OCI-LY1 (cell line): ENCODE measurements at regions not wholly inside any gene's neighbourhood (a gene's known extent, or its start where the extent isn't known, plus 50 kb on each side); places are given as distances from the start of the nearest gene placed in this dataset.
"Not testable (repeated sequence)": the region's sequence is repeated elsewhere in the genome, so short reads cannot be mapped to it uniquely, and the experiment has no call there.

ENCODE experiments used
- H2AFZ ChIP-seq: fragments of 200-600 bp; sonication (generic), shearing (Covaris generic); 2 replicates; pipeline ENCODE4 v1.6.0; 2014; ENCODE audit warnings: antibody characterized with exemption, mild to moderate bottlenecking, low read length
- H3F3A ChIP-seq: fragments of 200-600 bp; sonication (generic), shearing (Covaris generic); 2 replicates; pipeline ENCODE4 v1.6.0; 2014; ENCODE audit warnings: mild to moderate bottlenecking, antibody characterized with exemption, low read length, moderate library complexity; ENCODE audit not compliant: insufficient read depth
- H3K27ac ChIP-seq: fragments of 200-600 bp; sonication (generic); 2 replicates; pipeline ENCODE4 v1.5.1; 2014; ENCODE audit warnings: low read length, mixed run types, mild to moderate bottlenecking, low read depth; ENCODE audit not compliant: poor library complexity, severe bottlenecking
- H3K27me3 ChIP-seq: fragments of 200-600 bp; sonication (generic); 2 replicates; pipeline ENCODE4 v1.6.0; 2014; ENCODE audit warnings: antibody characterized with exemption, mild to moderate bottlenecking, low read length, moderate library complexity; ENCODE audit not compliant: insufficient read depth
- H3K36me3 ChIP-seq: fragments of 200-600 bp; sonication (generic); 2 replicates; pipeline ENCODE4 v1.6.1; 2014; ENCODE audit warnings: mild to moderate bottlenecking, antibody characterized with exemption, low read length, moderate library complexity, mixed read lengths; ENCODE audit not compliant: insufficient read depth
- H3K4me1 ChIP-seq: fragments of 200-600 bp; sonication (generic); 2 replicates; pipeline ENCODE4 v1.5.1; 2014; ENCODE audit warnings: mild to moderate bottlenecking, low read length, moderate library complexity; ENCODE audit not compliant: insufficient read depth, severe bottlenecking
- H3K4me2 ChIP-seq: fragments of 200-600 bp; sonication (generic), shearing (Covaris generic); 2 replicates; pipeline ENCODE4 v1.6.1; 2014; ENCODE audit warnings: low read length
- H3K4me3 ChIP-seq: fragments of 200-600 bp; sonication (generic); 2 replicates; pipeline ENCODE4 v1.5.1; 2014; ENCODE audit warnings: low read length, low read depth, mild to moderate bottlenecking, mixed read lengths; ENCODE audit not compliant: poor library complexity, severe bottlenecking
- H3K79me2 ChIP-seq: fragments of 200-600 bp; shearing (Covaris generic); 2 replicates; pipeline ENCODE4 v1.6.1; 2016; ENCODE audit warnings: mixed run types, low read length, mixed read lengths; ENCODE audit not compliant: insufficient read depth
- H3K9ac ChIP-seq: fragments of 200-600 bp; sonication (generic), shearing (Covaris generic); 2 replicates; pipeline ENCODE4 v1.6.1; 2014; ENCODE audit warnings: mild to moderate bottlenecking, low read length, mixed read lengths
- H3K9me2 ChIP-seq: fragments of 200-600 bp; sonication (generic), shearing (Covaris generic); 2 replicates; pipeline ENCODE4 v1.6.1; 2014; ENCODE audit warnings: low read depth, mild to moderate bottlenecking, low read length, mixed read lengths
- H3K9me3 ChIP-seq: fragments of 200-600 bp; shearing (Covaris generic); 2 replicates; pipeline ENCODE4 v1.6.1; 2014; ENCODE audit warnings: low read length, mixed read lengths
- H4K20me1 ChIP-seq: fragments of 200-600 bp; sonication (generic), shearing (Covaris generic); 2 replicates; pipeline ENCODE4 v1.6.0; 2016; ENCODE audit warnings: mild to moderate bottlenecking, low read length; ENCODE audit not compliant: insufficient read depth
- CTCF ChIP-seq: fragments of 200-600 bp; sonication (generic), shearing (Covaris generic); IDR thresholded peaks from 2 replicates; pipeline ENCODE4 v1.5.1; 2017; ENCODE audit warnings: mild to moderate bottlenecking, antibody characterized with exemption, low read length, moderate library complexity, mixed read lengths
- EZH2 ChIP-seq: fragments of 200-600 bp; sonication (generic), shearing (Covaris generic); IDR thresholded peaks from 2 replicates; pipeline ENCODE4 v1.8.0; 2017; ENCODE audit warnings: borderline replicate concordance, mixed run types, mild to moderate bottlenecking, antibody characterized with exemption, low read length, moderate library complexity, mixed read lengths

GRCh38 chr7:156038345-156038744, 226.1 kb upstream of the SHH start:
- H3K4me3 ChIP-seq, result no peak overlapping the region
- no peaks in the 10 kb centered on the region for H4K20me1 ChIP-seq
- no peaks in the 10 kb centered on the region for H3K9me2 ChIP-seq
- H3K9me3 ChIP-seq, result no peaks in the 10 kb centered on the region
- no peak overlapping the region for H2AFZ ChIP-seq
- no peak overlapping the region for H3K4me2 ChIP-seq
- TF ChIP-seq CTCF (no peak), EZH2 (no peak)
- H3K27me3 ChIP-seq, result no peaks in the 10 kb centered on the region; the same call in 1 of the 2 replicates
- no peak overlapping the region for H3K27ac ChIP-seq
- no peaks in the 10 kb centered on the region for H3F3A ChIP-seq
- H3K9ac ChIP-seq, result no peak overlapping the region
- no peaks in the 10 kb centered on the region for H3K36me3 ChIP-seq
- H3K79me2 ChIP-seq, result no peaks in the 10 kb centered on the region
- no peaks in the 10 kb centered on the region for H3K4me1 ChIP-seq

GRCh38 chr7:156036153-156036552, 223.9 kb upstream of the SHH start:
- Histone ChIP-seq H3K4me1 (no peaks in the 10 kb centered on the region), H3K36me3 (no peaks in the 10 kb centered on the region), H3F3A (no peaks in the 10 kb centered on the region), H3K4me3 (no peak overlapping the region), H4K20me1 (no peaks in the 10 kb centered on the region), H3K9ac (no peak overlapping the region), H3K9me3 (no peaks in the 10 kb centered on the region), H3K4me2 (no peak overlapping the region), H3K9me2 (no peaks in the 10 kb centered on the region), H3K27me3 (no peaks in the 10 kb centered on the region), H3K79me2 (no peaks in the 10 kb centered on the region), H2AFZ (no peak overlapping the region), H3K27ac (no peak overlapping the region)
- TF ChIP-seq CTCF (no peak), EZH2 (no peak)

GRCh38 chr7:156035387-156035786, 223.1 kb upstream of the SHH start:
- H3K4me1 ChIP-seq, H3K27me3 ChIP-seq, H3K79me2 ChIP-seq, H3F3A ChIP-seq, H3K9me2 ChIP-seq, H3K36me3 ChIP-seq, H2AFZ ChIP-seq, H3K27ac ChIP-seq, H3K9me3 ChIP-seq, H3K4me3 ChIP-seq, H3K9ac ChIP-seq, H3K4me2 ChIP-seq, H4K20me1 ChIP-seq: not testable (repeated sequence)

- Histone ChIP-seq H4K20me1 (no peaks in the 10 kb centered on the region), H3K36me3 (no peaks in the 10 kb centered on the region), H2AFZ (no peak overlapping the region), H3K9ac (no peak overlapping the region), H3K9me3 (no peaks in the 10 kb centered on the region), H3K79me2 (no peaks in the 10 kb centered on the region), H3K4me2 (no peak overlapping the region), H3K27me3 (no peaks in the 10 kb centered on the region), H3K9me2 (no peaks in the 10 kb centered on the region), H3K27ac (no peak overlapping the region), H3K4me3 (no peak overlapping the region), H3K4me1 (no peaks in the 10 kb centered on the region), H3F3A (no peaks in the 10 kb centered on the region)
- TF ChIP-seq CTCF, result no peak
- TF ChIP-seq EZH2, result no peak
Observed at GRCh38 chr7:156034397-156034796, 222.1 kb upstream of the SHH start.
